HG03342 (cell line): ENCODE measurements at regions not wholly inside any gene's neighbourhood (a gene's known extent, or its start where the extent isn't known, plus 50 kb on each side); places are given as distances from the start of the nearest gene placed in this dataset.
"Not testable (repeated sequence)": the region's sequence is repeated elsewhere in the genome, so short reads cannot be mapped to it uniquely, and the experiment has no call there.

ENCODE experiments used
- ATAC-seq: cut with Tn5 transposase; IDR thresholded peaks from one replicate; pipeline ENCODE4 v1.9.1; 2021; ENCODE audit warnings: mild to moderate bottlenecking, moderate library complexity; ENCODE audit not compliant: unreplicated experiment

- ATAC-seq = no peak
Observed at GRCh38 chr4:29908276-29908675, 811.9 kb upstream of the PCDH7 start.

DNA sequence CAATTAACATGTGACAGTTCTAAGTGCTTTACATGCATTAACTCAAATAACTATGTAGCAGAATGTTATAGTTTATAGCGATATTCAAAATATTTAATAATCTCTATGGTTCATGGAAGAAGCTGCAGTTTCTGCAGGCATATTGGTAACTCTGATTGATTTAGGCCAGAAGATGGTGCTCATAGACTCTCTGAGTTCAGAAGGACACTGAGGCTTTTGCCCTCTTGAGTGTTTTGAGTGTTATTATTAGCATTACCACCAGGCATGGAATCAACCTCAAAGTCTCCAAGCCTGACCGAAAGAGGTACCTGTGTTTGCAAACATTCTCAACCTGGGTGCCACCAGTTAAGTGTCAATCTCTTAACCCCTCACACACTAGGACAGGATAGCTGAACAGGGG lies 792.3 kb upstream of the PCDH7 start:
- ATAC-seq = no peak

DNA sequence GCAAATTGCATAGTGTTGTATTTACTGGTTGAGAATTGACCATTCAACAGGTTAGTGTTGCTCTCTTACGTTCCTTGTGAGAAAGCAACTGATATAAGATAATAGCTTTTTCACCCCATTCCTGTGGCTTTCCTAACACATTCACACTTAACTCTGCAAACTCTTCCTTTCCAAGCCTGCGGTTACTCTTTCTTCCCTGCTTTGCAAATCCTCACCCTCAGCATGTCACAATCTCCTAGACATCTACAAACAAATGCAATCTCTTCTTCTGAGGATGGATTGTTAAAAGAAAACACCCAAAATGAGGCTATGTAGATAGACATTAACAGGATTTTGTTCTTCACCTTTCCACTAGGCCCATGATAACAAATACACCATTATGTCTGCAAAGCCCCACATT lies 771.7 kb upstream of the PCDH7 start:
- no peak for ATAC-seq

DNA sequence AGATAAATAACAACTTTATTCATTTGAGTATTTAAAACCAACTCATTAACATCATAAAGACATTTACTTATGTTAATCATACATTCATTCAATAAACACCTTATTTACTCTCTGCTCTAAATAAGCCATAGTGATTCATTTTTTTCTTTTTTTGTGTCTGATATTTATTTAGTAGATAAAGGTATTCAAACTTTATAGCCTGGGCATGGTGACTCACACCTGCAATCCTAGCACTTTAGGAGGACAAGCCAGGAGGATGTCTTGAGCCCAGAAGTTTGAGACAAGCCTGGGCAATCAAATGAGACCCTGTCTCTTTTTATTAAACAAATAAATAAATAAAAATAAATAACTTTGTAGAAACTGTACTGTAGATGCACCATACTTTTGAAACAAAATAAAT lies 771.3 kb upstream of the PCDH7 start:
- no peak for ATAC-seq

DNA sequence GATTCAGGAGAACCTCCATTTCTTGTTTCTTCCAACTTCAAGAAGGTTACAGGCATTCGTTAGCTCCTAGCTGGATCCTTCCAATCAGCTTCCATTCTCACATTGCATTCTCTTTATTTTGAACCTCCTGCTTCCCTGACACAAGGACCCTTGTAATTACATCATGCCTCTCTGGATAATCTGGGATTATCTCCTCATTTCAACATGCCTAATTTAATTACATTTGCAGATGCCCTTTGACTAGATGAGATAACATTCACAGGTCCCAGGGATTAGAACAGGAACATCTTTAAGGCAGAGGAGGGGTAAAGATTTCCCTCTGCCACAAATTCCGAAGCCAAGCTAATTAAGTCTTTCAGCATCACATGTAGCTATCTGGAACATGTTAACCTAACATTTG lies 753.8 kb upstream of the PCDH7 start:
- no peak for ATAC-seq

DNA sequence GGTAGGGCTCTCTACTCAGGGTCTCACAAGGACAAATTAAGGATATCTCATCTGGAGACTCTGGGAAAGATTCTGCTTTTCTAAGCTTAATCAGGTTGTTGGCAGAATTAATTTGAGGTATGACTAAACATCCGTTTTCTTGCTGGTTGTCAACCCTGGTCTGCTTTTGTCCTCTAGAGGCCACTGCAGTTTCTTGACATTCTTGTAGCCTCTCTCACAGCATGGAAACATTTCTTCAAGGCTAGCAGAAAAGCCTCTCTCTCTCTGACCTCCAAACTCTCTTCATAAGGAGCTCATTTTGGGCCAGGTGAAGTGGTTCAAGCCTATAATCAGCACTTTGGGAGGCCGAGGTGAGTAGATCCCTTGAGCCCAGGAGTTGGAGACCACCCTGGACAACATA lies 749.5 kb upstream of the PCDH7 start:
- ATAC-seq = no peak

GRCh38 chr4:29972121-29972520 lies 748.0 kb upstream of the PCDH7 start:
- ATAC-seq = no peak

GRCh38 chr4:29983890-29984289 lies 736.3 kb upstream of the PCDH7 start:
- ATAC-seq = no peak

DNA sequence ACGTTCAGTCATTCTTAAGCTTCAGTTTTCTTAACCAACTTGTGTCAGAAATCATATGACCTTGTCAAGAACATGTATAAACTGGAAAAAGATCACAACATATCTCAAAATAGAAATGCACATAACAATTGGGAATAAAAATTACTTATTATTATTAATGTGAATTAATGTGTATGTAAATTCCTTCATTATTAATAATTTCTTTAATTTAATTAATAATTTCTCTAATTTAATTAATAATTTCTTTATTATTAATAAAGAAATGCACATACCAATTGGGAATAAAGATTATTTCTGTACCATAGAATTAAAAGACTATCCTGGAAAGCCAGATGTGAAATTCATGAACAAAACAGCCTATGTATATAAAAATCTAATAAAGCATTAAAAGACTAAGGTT lies 718.5 kb upstream of the PCDH7 start:
- no peak for ATAC-seq

DNA sequence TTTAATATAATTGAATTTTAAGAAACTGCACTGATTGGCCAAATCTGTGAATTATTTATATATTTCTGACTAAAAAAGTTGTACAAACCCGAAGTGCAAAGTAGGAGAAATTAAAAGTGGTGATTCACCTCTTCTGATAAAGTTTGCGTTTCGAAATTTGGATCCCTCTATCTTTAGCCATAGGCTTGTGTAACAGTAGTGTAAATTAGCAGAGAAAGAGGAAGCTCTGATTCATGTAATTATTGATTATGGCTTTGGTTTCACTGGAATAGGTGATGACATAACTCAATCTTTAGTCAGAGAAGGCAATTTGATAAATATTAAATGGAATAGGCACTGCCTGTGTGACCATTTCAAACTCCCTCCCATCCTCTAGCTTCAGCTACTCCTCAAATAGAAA lies 717.8 kb upstream of the PCDH7 start:
- no peak for ATAC-seq

DNA sequence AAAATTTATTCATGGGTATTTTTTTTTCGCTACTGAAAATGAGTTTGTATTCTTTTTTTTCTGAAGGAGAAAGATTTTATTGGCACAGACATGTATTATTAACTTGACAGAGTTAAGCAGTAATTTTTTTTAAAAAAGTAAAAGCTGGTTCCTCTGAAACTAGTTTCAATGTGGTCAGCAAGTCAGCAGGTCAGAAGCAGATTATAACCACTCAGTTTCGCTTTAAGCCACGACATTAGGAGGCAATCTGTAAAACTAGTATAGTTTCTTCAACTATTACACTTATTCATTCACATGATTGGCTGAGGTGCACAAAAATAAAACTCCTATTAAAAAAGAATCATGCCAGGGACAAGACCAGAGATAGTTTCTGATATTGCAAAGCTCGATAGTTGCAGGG lies 714.2 kb upstream of the PCDH7 start:
- ATAC-seq = no peak

DNA sequence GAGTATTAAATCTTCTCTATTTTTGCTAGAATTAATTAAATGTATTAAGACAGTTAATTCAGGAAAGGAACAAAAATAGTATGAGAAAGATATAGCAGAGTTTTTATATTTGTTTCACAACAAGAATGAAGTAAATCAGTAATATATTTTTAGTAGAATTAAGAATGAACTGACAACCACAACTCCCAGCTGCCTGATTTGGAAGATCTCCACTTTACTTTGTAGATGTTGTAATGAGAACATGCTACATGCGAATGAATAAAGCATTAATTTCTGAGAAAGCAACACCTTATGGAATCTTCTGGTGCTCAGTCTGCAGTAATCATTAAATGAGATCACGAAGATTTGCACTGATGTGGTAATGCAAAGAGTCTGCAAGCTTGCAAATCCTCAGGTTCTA lies 695.6 kb upstream of the PCDH7 start:
- no peak for ATAC-seq

DNA sequence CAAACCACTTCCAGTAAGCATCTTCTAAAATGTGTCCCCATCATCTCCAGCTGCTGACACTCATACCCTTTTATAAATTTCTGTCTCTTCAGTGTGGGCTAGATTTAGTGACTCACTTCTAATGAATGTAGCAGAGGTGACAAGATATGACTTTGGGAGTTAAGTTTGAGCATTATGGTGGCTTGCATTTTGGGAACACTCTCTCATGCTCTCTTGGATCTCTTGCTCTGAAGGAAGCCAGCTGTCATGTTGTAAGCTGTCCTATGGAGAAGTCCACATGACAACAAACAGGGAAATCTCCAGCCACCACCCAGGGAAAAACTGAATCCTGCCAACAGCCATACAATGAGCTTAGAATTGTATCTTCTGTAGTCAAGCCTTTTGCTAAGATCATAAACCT lies 691.3 kb upstream of the PCDH7 start:
- no peak for ATAC-seq

DNA sequence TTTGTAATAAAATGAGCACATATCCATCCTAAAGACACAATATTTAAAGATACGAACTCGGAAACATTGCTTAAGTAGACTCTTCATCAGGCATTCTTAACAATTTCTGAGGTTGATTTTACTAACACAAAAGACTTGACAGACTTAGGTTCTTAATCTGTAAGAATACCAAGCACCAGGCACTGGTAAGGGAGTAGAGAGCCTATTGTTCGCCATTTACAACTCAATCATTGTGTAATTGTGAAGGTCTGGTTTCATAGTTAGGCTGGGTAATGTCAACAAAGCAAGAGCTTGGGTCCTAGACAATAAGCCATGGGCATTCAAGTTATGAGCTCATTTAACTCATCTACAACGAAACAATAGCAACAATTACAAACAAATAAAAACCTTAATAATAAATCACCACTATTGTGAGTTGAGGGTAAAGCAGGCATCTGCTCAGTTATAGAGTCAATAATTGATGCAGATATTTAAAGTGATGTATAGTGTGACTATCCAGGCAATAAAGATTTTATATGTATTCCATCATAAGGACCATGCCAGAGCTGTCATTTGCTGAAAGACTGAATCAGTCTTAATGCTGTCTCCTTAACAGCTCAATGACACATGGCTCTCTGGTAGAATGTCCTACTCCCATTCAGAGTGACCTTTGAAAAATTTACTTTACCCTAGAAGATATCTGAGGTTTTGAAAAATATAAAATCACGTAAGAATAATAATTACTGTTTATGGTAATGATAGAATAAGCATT lies 664.0 kb upstream of the PCDH7 start:
- ATAC-seq = no peak

- no peak for ATAC-seq
Observed at GRCh38 chr4:30068234-30068633, 651.9 kb upstream of the PCDH7 start.

GRCh38 chr4:30073011-30073710 lies 647.0 kb upstream of the PCDH7 start:
- ATAC-seq = no peak

DNA sequence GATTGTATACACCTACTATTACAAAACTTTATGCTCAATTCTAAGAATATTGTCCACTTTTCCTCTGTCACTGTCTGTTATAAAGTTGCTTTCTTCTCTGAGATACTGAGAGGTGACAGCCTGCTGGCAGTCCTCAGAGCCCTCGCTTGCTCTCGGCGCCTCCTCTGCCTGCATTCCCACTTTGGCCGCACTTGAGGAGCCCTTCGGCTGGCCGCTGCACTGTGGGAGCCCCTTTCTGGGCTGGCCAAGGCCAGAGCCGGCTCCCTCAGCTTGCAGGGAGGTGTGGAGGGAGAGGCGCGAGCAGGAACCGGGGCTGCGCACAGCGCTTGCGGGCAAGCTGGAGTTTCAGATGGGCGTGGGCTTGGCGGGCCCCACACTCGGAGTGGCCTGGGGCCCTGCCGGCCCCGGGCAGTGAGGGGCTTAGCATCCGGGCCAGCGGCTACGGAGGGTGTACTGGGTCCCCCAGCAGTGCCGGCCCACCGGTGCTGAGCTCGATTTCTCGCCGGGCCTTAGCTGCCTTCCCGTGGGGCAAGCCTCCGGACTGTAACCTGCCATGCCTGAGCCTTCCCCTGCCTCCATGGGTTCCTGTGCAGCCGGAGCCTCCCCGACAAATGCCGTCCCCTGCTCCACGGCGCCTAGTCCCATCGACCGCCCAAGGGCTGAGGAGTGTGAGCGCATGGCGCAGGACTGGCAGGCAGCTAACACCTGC lies 627.6 kb upstream of the PCDH7 start:
- not testable (repeated sequence) for ATAC-seq

- ATAC-seq = no peak
Observed at GRCh38 chr4:30094887-30095286, 625.3 kb upstream of the PCDH7 start.

DNA sequence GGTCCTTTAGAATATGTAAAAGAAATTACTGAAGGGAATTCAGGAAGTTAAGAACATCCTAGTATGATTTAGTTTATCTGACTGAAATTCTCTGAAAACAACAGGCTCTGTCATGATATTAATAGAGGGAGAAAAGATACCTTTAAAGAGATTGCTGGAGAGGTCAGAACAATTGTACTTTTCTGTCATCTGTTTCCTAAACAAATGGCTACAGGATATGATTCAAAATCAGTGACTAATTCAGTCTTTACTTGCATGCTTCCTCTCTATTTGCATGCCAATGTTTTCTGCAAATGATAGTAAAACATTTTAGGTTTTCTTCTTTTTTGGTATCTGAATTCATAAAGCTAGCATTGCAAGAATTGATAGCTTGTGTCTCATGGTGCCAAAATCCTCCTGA lies 616.7 kb upstream of the PCDH7 start:
- no peak for ATAC-seq

DNA sequence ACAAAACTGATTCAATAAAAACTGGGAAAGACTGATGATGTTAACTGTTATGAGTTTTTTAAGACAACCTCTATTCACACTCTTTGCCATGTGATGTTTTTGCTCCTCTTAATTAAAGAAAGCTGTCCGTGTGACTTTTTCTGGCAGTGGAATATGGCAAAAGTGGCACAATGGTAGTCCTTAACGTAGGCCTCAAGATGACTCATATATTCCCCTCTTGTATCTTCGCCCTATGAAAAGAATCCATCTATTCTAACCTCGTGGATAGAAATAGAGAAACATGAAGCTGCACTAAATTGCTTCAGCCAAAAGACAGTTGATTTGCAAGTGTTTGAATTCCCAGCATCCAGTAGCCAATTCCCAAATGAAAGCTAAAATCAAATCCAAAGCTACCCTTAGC lies 603.8 kb upstream of the PCDH7 start:
- no peak for ATAC-seq

GRCh38 chr4:30117433-30117832 lies 602.7 kb upstream of the PCDH7 start:
- ATAC-seq = no peak

DNA sequence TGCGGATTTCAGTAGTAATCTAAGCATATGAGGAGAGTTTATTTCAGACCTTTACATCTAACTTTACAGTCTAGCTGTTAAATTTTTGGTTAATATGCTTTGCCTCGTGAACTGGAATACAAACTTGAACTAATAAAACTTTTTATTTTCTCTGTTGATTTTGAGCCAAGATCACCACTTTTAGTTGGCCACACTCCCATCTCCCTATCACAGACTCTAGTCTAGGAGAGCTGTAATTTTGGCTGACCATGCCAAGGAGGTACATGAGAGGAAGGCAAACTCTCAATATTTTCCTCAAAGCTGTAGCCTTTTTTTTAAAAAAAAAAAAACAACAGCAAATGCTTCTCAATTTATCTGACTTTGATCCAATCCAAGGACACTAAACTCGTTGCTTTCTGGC lies 597.5 kb upstream of the PCDH7 start:
- ATAC-seq = no peak
